ENCODE measurements at regions not wholly inside any gene's neighbourhood (a gene's known extent, or its start where the extent isn't known, plus 50 kb on each side); places are given as distances from the start of the nearest gene placed in this dataset.
A peak's percentile ranks its signal among the peaks of the same experiment; 100 is the strongest.
"Not testable (repeated sequence)": the region's sequence is repeated elsewhere in the genome, so short reads cannot be mapped to it uniquely, and the experiment has no call there.

DNA sequence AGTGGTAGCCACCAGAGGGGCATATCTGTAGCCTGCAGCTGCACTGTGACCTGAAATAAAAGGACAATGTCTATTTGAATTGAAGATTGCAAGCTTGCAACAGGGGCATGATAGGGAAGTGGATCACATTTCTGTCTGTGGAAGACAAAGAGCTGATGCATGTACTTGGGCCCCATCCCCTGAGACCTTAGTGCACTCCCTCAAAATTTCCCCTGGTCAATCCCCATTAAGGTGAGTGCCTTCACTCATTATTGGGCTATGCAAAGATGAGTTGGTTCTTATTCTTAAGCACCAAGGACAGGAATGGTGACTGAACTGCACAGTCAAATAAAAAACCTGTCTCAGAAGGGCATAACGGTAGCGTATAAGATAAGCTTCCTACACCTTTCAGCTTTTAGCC is 273.1 kb upstream of the ARSJ start:
- no peaks in the 10 kb centered on the region for H3K9me3 ChIP-seq
- H3K4me1 ChIP-seq: peaks cover 6% of the 10 kb centered on the region
- no peaks in the 10 kb centered on the region for H3K36me3 ChIP-seq (replicated peaks in 1 of 2; ENCODE audit: insufficient read depth in 1 of 2, low read depth in 2 of 2)
- no peak for DNase-seq
- intact Hi-C loops (cut with DNase I): no loop called here
- no peak overlapping the region for H3K4me3 ChIP-seq
- no peak for TF ChIP-seq POLR2A (IDR thresholded peaks at IDR 0.05)
- TF ChIP-seq, protein P1, sequence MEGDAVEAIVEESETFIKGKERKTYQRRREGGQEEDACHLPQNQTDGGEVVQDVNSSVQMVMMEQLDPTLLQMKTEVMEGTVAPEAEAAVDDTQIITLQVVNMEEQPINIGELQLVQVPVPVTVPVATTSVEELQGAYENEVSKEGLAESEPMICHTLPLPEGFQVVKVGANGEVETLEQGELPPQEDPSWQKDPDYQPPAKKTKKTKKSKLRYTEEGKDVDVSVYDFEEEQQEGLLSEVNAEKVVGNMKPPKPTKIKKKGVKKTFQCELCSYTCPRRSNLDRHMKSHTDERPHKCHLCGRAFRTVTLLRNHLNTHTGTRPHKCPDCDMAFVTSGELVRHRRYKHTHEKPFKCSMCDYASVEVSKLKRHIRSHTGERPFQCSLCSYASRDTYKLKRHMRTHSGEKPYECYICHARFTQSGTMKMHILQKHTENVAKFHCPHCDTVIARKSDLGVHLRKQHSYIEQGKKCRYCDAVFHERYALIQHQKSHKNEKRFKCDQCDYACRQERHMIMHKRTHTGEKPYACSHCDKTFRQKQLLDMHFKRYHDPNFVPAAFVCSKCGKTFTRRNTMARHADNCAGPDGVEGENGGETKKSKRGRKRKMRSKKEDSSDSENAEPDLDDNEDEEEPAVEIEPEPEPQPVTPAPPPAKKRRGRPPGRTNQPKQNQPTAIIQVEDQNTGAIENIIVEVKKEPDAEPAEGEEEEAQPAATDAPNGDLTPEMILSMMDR (IDR thresholded peaks at IDR 0.05): no peak
- H3K27me3 ChIP-seq: no peaks in the 10 kb centered on the region
- ATAC-seq: no peak
- WGBS, 2 donors: 86 to 100% methylated on average over 2 of the region's 2 CpGs
- H3K27ac ChIP-seq: no peak overlapping the region

DNA sequence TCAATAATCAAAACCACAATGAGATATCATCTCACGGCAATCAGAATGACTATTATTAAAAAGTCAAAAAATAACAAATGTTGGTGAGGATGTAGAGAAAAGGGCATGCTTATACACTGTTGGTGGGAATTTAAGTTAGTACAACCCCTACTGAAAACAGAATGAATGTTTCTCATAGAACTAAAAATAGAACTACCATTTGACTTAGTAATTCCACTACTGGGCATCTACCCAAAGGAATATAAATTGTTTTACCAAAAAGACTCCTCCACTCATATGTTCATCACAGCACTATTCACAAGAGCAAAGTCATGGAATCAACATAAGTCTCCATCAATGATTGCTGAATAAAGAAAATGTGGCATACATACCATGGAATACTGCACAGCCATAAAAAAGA is 278.1 kb upstream of the ARSJ start:
- no peaks in the 10 kb centered on the region for H3K36me3 ChIP-seq (replicated peaks in 1 of 2; ENCODE audit: insufficient read depth in 1 of 2, low read depth in 2 of 2)
- H3K27ac ChIP-seq: no peak overlapping the region
- no peaks in the 10 kb centered on the region for H3K27me3 ChIP-seq
- WGBS, 2 donors: 0% methylated on average over 1 of the region's 1 CpG; no CpG with 5 or more reads in 1 of the 2 donors
- no peak for ATAC-seq
- DNase-seq: no peak
- H3K9me3 ChIP-seq: no peaks in the 10 kb centered on the region
- intact Hi-C loops (cut with DNase I): no loop called here
- no peak for TF ChIP-seq POLR2A (IDR thresholded peaks at IDR 0.05)
- TF ChIP-seq, protein P1 (IDR thresholded peaks at IDR 0.05): no peak
- no peaks in the 10 kb centered on the region for H3K4me1 ChIP-seq
- no peak overlapping the region for H3K4me3 ChIP-seq

DNA sequence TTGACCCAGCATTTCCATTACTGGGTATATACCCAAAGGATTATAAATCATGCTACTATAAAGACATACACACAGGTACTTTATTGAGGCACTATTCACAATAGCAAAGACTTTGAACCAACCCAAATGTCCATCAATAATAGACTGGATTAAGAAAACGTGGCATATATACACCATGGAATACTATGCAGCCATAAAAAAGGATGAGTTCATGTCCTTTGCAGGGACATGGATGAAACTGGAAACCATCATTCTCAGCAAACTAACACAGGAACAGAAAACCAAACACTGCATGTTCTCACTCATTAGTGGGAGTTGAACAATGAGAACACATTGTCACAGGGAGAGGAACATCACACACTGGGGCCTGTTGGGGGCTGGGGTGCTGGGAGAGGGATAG is 283.0 kb upstream of the ARSJ start:
- WGBS, 2 donors: 52% methylated on average over 1 of the region's 1 CpG; no CpG with 5 or more reads in 1 of the 2 donors
- DNase-seq; H3K4me1 ChIP-seq; ATAC-seq; H3K9me3 ChIP-seq; H3K27ac ChIP-seq; H3K27me3 ChIP-seq; H3K36me3 ChIP-seq (replicated peaks in 1 of 2; ENCODE audit: insufficient read depth in 1 of 2, low read depth in 2 of 2); H3K4me3 ChIP-seq; intact Hi-C loops (cut with DNase I): not testable (repeated sequence)

DNA sequence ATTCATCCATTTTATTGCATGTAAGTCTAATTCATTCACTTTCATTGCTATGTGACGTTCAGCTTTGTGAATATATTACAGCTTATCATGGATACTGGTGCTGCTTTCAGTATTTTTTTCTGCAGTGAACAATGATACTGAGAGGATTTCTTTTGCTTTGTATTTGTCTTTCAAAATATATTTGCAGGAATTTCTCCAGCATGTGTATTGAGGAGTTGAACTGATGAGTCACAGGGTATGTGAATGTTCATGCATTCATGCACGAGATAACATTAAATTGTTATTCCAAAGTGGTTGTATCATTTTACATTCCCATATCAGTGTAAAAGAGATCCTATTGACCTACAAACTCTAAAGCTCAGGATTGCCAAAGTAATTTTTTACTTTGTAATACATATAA is 283.8 kb upstream of the ARSJ start:
- H3K4me1 ChIP-seq: peaks cover 10% of the 10 kb centered on the region
- no peak for TF ChIP-seq POLR2A (IDR thresholded peaks at IDR 0.05)
- TF ChIP-seq, protein P1 (IDR thresholded peaks at IDR 0.05): no peak
- no peak overlapping the region for H3K4me3 ChIP-seq
- 55 to 71% methylated on average over 2 of the region's 2 CpGs for WGBS, 2 donors
- DNase-seq: no peak
- ATAC-seq: no peak
- H3K36me3 ChIP-seq (replicated peaks in 1 of 2; ENCODE audit: insufficient read depth in 1 of 2, low read depth in 2 of 2): no peaks in the 10 kb centered on the region
- no peaks in the 10 kb centered on the region for H3K27me3 ChIP-seq
- H3K9me3 ChIP-seq: no peaks in the 10 kb centered on the region
- intact Hi-C loops (cut with DNase I): no loop called here
- no peak overlapping the region for H3K27ac ChIP-seq

DNA sequence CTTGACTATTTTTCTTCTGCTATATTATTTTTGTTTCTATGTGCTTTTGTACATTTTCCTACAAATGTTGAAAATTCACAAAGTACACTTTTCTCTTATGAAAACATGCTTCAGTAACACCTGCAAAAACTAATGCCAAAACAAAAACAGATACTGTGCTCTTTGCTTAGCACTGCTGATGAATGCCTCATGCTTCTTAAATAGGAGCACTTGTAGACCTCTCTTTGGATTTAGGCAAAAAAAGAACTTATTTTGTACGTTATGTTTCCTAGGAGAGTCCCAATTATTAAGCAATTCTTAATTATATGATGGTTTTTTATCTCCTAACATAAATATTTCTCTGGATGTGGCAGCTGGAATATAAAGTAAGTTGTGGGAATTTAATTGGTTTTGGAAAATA is 285.0 kb upstream of the ARSJ start:
- Histone ChIP-seq H3K9me3 (no peaks in the 10 kb centered on the region), H3K4me3 (no peak overlapping the region), H3K27ac (peak overlapping the region in 1 of 4 donors; percentile 51), H3K27me3 (no peaks in the 10 kb centered on the region), H3K36me3 (replicated peaks in 1 of 2; ENCODE audit: insufficient read depth in 1 of 2, low read depth in 2 of 2) (no peaks in the 10 kb centered on the region), H3K4me1 (peaks cover 10% of the 10 kb centered on the region)
- 40 to 59% methylated on average over 1 of the region's 1 CpG for WGBS, 2 donors
- TF ChIP-seq, protein P1 (IDR thresholded peaks at IDR 0.05): no peak
- TF ChIP-seq POLR2A (IDR thresholded peaks at IDR 0.05): no peak
- intact Hi-C loops (cut with DNase I): no loop called here
- ATAC-seq: no peak
- no peak for DNase-seq

All from body of pancreas (tissue), 4 donors.